Activated naive CD4-positive, alpha-beta T cell treated with anti-CD3 and anti-CD28 coated beads, Interleukin-2, amount 50 U/mL, for 24 hours (primary cell): ENCODE measurements at regions not wholly inside any gene's neighbourhood (a gene's known extent, or its start where the extent isn't known, plus 50 kb on each side); places are given as distances from the start of the nearest gene placed in this dataset.

Experiments used
- H3K27ac Mint-ChIP-seq: one replicate; pipeline ENCODE4 v1.8.0; 2021; ENCODE audit warnings: mild to moderate bottlenecking, mixed read lengths
- H3K27me3 Mint-ChIP-seq: one replicate; pipeline ENCODE4 v1.8.0; 2021; ENCODE audit warnings: mixed read lengths
- H3K36me3 Mint-ChIP-seq: one replicate; pipeline ENCODE4 v1.8.0; 2021; ENCODE audit warnings: mixed read lengths
- H3K4me1 Mint-ChIP-seq: one replicate; pipeline ENCODE4 v1.8.0; 2021; ENCODE audit warnings: mixed read lengths
- H3K4me3 Mint-ChIP-seq: one replicate; pipeline ENCODE4 v1.8.0; 2021; ENCODE audit warnings: mild to moderate bottlenecking, mixed read lengths
- H3K9me3 Mint-ChIP-seq: one replicate; pipeline ENCODE4 v1.8.0; 2021; ENCODE audit warnings: mixed read lengths

DNA sequence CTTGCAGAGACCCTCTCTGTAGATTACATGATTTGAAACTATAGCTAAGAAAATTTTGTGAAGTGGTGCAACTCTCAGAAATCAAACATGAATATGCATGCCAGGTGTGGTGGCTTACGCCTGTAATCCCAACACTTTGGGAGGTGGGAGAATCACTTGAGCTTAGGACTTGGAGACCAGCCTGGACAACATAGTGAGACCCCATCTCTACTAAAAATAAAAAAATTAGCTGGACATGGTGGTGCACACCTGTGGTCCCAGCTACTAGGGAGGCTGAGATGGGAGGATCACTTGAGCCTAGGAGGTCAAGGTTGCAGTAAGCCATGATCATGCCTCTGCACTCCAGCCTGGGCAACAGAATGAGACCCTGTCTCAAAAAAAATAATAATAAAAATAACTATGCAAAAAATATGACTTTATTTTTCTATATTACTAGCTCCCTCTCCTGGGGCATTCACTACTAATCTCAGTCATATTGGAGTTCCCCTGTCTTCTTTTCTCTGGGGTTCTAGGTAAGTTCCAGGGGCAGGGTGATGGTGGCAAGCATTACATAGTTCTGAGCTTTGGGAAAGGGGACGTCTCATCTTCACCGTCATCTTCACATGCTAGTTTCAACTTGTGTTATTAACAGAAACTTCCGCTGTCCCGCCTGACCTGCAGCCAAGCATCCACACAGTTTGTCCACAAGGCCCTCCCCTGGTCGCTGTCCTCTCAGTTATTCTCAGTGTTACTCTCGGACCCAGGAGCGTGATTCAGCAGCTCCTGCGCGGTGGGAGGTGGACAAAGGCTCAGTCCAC is 96.8 kb upstream of the MBOAT2 start:
- peaks cover 5% of the 10 kb centered on the region for H3K27me3 Mint-ChIP-seq
- no peaks in the 10 kb centered on the region for H3K9me3 Mint-ChIP-seq
- H3K36me3 Mint-ChIP-seq: no peaks in the 10 kb centered on the region
- H3K4me3 Mint-ChIP-seq: no peak overlapping the region
- no peak overlapping the region for H3K27ac Mint-ChIP-seq
- peaks cover 6% of the 10 kb centered on the region for H3K4me1 Mint-ChIP-seq

DNA sequence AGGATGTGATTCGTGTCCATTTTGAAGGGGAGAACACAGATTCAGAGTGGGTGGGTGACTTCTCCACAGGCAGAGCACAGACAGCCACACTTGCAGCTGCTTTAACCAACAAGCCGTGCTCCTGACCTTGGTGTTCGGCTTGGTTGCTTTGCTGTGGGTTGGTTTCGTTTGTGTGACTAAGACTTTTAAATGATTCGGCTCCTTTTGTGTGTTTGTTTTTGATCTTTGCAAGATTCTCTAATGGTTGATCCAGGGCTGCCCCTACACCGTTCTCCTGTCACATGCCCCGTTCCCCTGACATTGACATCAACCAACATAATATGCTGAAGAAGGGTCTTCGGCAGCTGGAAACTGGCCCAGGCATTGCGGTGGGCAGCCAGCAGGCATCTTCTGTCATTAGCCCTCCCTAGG is 95.9 kb upstream of the MBOAT2 start:
- peaks cover 8% of the 10 kb centered on the region for H3K27me3 Mint-ChIP-seq
- H3K36me3 Mint-ChIP-seq: no peaks in the 10 kb centered on the region
- H3K4me3 Mint-ChIP-seq: no peak overlapping the region
- H3K4me1 Mint-ChIP-seq: peaks cover 6% of the 10 kb centered on the region
- no peak overlapping the region for H3K27ac Mint-ChIP-seq
- no peaks in the 10 kb centered on the region for H3K9me3 Mint-ChIP-seq

DNA sequence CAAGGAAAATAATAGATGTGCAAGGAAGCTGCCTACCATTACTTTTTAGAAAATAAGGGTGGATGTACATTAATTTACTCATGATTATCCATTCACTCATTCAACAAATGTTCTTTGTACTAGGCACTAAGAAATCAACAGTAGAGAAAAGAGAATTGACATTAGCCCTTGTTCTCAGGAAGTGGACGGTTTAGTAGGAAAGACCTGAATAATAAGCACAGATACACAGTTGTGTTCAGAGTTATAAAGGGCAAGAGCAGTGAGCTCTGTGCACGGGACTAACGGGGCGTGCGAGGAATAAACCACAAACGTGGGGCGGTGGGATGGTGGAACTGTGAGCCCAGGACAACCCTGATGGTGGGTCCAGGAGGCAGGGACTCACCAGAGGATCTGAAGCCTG is 94.4 kb upstream of the MBOAT2 start:
- Mint-ChIP-seq H3K36me3 (no peaks in the 10 kb centered on the region), H3K27ac (no peak overlapping the region), H3K9me3 (no peaks in the 10 kb centered on the region), H3K4me1 (peaks cover 6% of the 10 kb centered on the region), H3K27me3 (peaks cover 19% of the 10 kb centered on the region), H3K4me3 (no peak overlapping the region)

DNA sequence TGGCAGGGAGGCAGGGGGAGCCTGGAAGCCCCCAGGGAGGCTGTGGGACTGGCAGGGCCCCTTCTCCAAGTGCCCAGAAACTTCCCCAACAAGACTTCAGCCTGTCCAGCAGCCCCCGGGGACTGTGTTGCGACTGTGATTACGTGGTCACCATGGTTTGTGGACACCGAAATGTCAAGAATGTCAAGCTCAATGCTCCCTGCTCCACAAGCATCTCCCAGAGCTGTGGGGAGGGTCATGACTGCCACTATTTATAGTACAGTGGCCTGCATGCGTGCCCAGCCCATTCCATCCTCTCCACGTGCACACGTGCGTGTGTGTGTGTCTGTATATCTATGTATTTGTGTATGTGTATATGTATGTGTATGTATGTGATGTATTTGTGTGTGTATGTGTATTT is 93.8 kb upstream of the MBOAT2 start:
- Mint-ChIP-seq H3K9me3 (no peaks in the 10 kb centered on the region), H3K4me1 (peaks cover 6% of the 10 kb centered on the region), H3K27ac (no peak overlapping the region), H3K4me3 (no peak overlapping the region), H3K27me3 (peaks cover 24% of the 10 kb centered on the region), H3K36me3 (no peaks in the 10 kb centered on the region)

DNA sequence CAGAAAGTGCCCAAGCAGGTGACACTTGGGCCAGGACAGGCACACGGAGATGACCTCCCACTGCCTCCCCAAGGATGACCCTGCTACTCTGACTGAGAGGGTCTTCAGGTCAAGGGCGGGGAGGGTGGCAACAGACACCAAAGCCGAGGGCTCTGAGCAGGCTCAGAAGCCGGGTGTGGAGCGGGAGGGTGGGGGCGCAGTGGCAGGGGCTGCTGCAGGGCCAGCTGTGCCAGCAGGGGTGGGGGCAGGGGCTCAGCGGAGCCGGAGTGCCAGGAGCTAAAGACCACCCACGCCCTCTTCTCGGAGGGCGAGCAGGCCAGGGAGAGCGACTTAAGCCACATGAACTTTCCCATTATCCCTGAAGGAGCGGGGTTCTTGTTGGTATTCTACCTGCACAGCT is 93.3 kb upstream of the MBOAT2 start:
- Mint-ChIP-seq H3K4me3 (no peak overlapping the region), H3K4me1 (peaks cover 6% of the 10 kb centered on the region), H3K27me3 (peaks cover 26% of the 10 kb centered on the region), H3K36me3 (no peaks in the 10 kb centered on the region), H3K9me3 (no peaks in the 10 kb centered on the region), H3K27ac (no peak overlapping the region)

DNA sequence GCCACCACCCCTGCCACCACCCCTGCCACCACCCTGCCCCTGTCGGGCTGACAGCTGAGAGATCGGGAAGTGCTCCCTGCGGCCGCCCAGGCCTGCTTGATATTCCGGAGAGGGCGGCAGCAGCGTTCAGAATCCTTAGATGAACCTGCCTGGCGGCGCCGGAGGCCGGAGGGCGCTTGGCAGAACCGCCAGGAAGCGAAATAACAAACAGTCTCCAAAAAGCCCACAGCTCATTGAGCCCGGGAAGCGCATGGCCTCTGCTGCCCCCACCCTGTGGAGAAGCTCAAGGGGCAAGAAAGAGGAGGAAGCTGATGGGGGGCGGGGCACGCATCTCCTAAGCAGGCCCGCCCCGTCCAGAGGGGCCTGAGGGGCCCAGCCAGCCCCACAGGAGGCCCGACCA is 92.2 kb upstream of the MBOAT2 start:
- Mint-ChIP-seq H3K27me3 (peaks cover 26% of the 10 kb centered on the region), H3K4me3 (no peak overlapping the region), H3K4me1 (peaks cover 6% of the 10 kb centered on the region), H3K36me3 (no peaks in the 10 kb centered on the region), H3K27ac (no peak overlapping the region), H3K9me3 (no peaks in the 10 kb centered on the region)

DNA sequence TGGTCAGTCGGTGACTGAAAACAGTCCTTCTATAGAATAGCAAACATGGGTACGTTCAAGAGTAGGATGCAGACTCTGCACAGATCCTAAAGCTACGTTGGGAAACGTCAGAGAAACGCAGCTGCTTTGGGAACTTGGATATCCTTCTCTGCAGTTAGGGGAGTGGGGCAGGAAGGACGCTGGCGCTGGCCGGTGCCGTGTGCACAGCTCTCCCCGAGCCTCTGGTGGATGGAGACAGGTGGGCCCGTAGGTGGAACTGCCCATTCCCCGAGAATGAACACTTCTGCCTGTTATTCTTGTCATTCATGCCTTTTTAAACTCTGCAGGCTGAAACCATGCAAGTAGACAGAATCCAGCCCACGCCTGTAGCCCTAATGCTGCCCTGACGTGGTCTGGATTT is 91.7 kb upstream of the MBOAT2 start:
- H3K27ac Mint-ChIP-seq: no peak overlapping the region
- peaks cover 26% of the 10 kb centered on the region for H3K27me3 Mint-ChIP-seq
- no peaks in the 10 kb centered on the region for H3K36me3 Mint-ChIP-seq
- no peaks in the 10 kb centered on the region for H3K9me3 Mint-ChIP-seq
- peaks cover 6% of the 10 kb centered on the region for H3K4me1 Mint-ChIP-seq
- H3K4me3 Mint-ChIP-seq: no peak overlapping the region

DNA sequence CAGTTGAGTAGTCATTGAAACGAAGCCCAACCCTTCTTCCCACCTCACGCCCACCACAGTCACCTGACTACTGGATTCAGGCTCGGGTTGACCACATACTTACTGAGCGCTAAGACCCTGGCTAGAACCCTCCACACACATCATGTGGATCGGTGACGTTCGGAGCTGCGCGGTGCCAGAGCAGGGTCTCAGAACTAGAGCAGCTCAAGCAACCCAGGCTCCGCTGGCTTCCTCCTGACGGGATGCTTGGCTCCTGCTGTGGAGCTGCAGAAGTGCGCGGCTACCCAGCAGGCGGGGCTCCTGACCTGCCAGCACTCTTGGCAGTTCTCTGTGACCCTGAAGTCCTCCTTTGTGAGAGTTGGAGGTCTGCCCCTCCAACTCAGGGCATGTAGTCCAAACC is 90.6 kb upstream of the MBOAT2 start:
- Mint-ChIP-seq H3K27me3 (peaks cover 26% of the 10 kb centered on the region), H3K4me1 (peaks cover 1% of the 10 kb centered on the region), H3K4me3 (no peak overlapping the region), H3K36me3 (no peaks in the 10 kb centered on the region), H3K9me3 (no peaks in the 10 kb centered on the region), H3K27ac (no peak overlapping the region)

DNA sequence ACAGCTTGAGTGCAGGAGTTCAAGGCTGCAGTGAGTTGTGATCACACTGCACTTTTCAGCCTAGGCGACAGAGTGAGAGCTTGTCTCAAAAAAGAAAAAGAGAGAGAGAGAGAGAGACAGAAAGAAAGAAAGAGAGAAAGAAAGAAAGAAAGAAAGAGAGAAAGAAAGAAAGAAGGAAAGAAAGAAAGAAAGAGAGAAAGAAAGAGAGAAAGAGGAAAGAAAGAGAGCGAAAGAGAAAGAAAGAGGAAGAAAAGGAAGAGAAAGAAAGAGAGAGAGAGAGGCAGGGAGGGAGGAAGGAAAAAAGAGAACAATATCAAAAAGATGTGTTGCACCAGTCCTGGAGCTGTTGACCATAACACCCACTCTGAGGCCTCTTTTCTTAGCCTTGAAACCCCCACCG is 89.8 kb upstream of the MBOAT2 start:
- Mint-ChIP-seq H3K27me3 (peaks cover 26% of the 10 kb centered on the region), H3K4me3 (no peak overlapping the region), H3K9me3 (no peaks in the 10 kb centered on the region), H3K4me1 (no peaks in the 10 kb centered on the region), H3K27ac (peak overlapping the region; percentile 13), H3K36me3 (no peaks in the 10 kb centered on the region)

DNA sequence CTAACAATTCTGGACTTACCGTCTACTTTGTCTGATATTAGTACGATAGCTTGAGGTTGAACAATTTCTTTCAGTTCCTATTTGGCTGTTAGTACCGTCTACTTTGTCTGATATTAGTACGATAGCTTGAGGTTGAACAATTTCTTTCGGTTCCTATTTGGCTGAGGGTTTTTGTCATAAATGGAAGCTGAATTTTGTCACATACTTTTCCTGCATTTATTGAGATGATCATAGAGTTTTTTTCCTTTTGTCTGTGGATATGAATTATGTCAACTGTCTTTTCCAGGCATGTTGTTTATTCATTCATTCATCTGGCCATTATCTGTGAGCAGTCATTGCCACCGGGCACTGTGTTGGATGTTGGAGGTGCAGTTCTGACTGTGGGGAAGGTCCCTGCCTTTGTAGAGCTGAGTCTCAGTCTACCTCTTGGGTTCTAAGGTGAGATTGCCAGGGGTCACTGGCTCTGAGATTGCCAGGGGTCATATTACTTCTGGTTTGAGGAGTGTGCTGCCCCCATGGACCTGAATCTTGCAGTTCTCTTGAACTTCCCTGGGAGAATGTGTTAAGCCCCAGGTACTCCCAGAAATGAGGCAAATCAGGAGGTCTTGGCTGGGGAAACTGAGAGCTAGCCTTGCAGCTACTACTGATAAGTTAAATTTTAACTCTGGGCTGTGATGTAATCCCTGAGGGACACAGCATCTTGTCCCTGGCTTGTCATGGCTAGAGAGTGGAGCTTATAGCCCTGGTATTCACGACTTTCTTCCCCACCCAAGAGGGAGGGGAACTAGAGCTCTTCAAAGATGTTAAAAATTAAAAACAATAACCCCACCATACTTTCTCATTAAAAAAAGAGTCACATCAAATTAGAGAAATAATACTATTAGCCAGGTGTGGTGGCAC is 89.1 kb upstream of the MBOAT2 start:
- Mint-ChIP-seq H3K27ac (peak overlapping the region; percentile 13), H3K4me3 (no peak overlapping the region), H3K9me3 (no peaks in the 10 kb centered on the region)

DNA sequence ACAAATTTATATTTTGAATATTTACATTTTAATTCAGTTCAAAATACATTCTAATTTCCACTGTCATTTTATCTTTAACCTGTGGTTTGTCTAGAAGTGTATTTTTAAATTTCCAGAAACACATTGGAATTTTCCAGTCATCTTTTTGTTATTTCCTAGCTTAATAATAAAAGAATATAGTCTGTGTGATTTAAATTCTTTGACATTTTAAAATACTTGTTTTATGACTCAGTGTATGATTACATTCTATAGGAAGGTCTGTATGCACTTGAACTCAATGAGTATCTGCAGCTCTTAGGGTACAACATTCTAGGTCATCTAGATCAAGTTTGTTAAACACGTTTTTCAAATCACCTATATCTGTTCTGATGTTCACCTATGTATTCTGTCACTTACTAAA is 88.3 kb upstream of the MBOAT2 start:
- Mint-ChIP-seq H3K4me1 (no peaks in the 10 kb centered on the region), H3K27ac (no peak overlapping the region), H3K9me3 (no peaks in the 10 kb centered on the region), H3K36me3 (no peaks in the 10 kb centered on the region), H3K4me3 (no peak overlapping the region), H3K27me3 (peaks cover 25% of the 10 kb centered on the region)

More for the DNA sequence above, 89.1 kb upstream of the MBOAT2 start:
- Mint-ChIP-seq H3K4me1 (no peaks in the 10 kb centered on the region), H3K27me3 (peaks cover 26% of the 10 kb centered on the region), H3K36me3 (no peaks in the 10 kb centered on the region)

DNA sequence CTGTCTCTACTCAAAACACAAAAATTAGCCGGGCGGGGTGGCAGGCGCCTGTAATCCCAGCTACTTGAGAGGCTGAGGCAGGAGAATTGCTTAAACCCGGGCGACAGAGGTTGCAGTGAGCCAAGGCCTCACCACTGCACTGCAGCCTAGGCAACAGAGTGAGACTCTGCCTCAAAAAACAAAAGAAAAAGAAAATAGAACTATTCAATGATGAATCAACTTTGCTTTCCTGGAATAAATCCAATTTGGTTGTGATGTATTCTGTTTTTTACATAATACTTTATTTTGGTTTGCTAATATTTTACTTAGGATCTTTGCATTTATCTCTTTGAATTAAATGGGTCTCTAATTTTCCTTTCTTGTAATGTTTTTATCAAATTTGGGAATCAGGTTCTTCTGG is 86.3 kb upstream of the MBOAT2 start:
- no peaks in the 10 kb centered on the region for H3K4me1 Mint-ChIP-seq
- no peak overlapping the region for H3K4me3 Mint-ChIP-seq
- H3K27me3 Mint-ChIP-seq: peaks cover 20% of the 10 kb centered on the region
- no peaks in the 10 kb centered on the region for H3K9me3 Mint-ChIP-seq
- H3K36me3 Mint-ChIP-seq: no peaks in the 10 kb centered on the region
- no peak overlapping the region for H3K27ac Mint-ChIP-seq

DNA sequence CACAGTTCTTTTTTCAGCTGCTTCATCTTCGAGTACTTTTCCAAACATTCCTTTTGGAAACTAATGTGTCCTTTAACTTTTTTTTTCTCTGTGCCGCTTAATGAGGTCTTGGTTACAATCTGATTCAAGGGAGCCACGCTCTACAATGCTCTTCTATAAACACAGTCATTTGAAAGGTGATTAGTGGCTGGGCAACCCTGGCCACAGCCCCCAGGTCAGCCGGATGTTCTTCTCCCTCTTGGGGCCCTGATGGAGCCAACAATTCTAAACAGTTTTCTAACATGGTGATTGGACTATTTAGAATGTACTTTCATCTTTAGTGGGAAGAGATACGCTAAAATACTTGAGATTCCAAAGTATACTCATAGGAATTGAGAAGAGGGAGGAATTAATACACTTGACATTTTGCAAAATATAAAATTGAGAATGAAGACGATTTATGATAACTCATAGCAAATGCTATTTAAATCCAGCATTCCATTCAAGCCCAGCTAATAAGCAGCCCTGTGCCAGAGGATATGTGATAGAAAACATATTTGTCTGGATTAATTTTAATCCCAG is 83.7 kb upstream of the MBOAT2 start:
- Mint-ChIP-seq H3K9me3 (peaks cover 1% of the 10 kb centered on the region), H3K4me3 (no peak overlapping the region), H3K36me3 (no peaks in the 10 kb centered on the region), H3K27ac (no peak overlapping the region), H3K4me1 (no peaks in the 10 kb centered on the region), H3K27me3 (peaks cover 2% of the 10 kb centered on the region)

DNA sequence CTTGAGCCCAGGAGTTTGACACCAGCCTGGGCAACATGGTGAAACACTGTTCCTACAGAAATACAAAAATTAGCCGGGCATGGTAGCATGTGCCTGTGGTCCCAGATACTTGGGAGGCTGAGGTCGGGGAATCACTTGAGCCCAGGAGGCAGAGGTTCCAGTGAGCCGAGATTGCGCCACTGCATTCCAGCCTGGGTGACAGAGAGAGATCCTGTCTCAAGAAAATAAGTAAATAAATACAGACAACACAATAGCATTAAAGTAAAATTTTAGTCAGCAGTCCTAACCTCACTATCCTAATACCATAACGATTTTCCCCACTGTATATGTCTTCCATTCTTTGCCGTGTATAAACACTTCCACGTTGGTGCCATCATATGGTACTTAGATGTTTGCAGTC is 83.0 kb upstream of the MBOAT2 start:
- no peak overlapping the region for H3K4me3 Mint-ChIP-seq
- peaks cover 9% of the 10 kb centered on the region for H3K9me3 Mint-ChIP-seq
- H3K27ac Mint-ChIP-seq: no peak overlapping the region
- no peaks in the 10 kb centered on the region for H3K36me3 Mint-ChIP-seq
- no peaks in the 10 kb centered on the region for H3K27me3 Mint-ChIP-seq
- no peaks in the 10 kb centered on the region for H3K4me1 Mint-ChIP-seq

DNA sequence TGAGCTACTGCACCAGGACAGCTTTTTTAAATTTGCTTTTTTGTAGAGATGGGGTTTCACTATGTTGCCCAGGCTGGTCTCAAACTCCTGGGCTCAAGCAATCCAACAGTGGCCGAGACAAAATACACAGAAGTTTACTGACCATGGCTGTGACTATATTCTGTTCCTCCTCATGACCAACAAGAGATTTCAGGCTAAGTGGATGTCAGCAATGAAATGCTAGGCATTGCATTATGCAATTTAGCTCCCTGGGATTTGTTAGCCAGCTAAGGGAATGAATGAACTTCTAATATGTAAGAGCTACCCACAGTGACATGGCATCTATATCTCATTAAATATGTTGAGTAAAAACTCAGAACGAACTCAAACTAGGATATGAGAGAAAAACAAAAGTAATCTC is 81.9 kb upstream of the MBOAT2 start:
- no peak overlapping the region for H3K27ac Mint-ChIP-seq
- H3K36me3 Mint-ChIP-seq: no peaks in the 10 kb centered on the region
- peaks cover 9% of the 10 kb centered on the region for H3K9me3 Mint-ChIP-seq
- H3K4me1 Mint-ChIP-seq: no peaks in the 10 kb centered on the region
- no peak overlapping the region for H3K4me3 Mint-ChIP-seq
- peaks cover under 1% of the 10 kb centered on the region for H3K27me3 Mint-ChIP-seq

DNA sequence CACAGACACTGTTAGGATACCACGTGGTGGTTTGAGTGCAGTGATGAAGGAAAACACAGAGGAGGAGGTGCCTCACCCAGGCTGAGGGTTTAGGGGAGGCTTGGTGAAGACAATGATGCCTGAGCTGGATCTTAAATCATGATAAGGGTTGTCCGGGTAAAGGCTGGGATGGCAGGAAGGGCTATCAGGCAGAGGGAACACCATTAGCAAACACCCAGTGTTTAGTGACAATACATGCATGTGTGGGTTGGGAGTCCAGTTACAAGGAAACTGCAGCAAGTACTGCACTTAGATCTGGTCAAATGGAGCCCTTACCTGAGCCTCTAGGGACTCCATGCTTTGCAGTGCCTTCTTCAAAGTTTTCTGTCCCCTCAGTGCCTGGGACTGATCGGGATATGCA is 79.8 kb upstream of the MBOAT2 start:
- no peaks in the 10 kb centered on the region for H3K4me1 Mint-ChIP-seq
- H3K27ac Mint-ChIP-seq: no peak overlapping the region
- peaks cover 3% of the 10 kb centered on the region for H3K27me3 Mint-ChIP-seq
- H3K36me3 Mint-ChIP-seq: no peaks in the 10 kb centered on the region
- no peak overlapping the region for H3K4me3 Mint-ChIP-seq
- H3K9me3 Mint-ChIP-seq: peaks cover 9% of the 10 kb centered on the region
